Putamen (tissue), 1 donor: ENCODE measurements at regions not wholly inside any gene's neighbourhood (a gene's known extent, or its start where the extent isn't known, plus 50 kb on each side); places are given as distances from the start of the nearest gene placed in this dataset.

Source experiments
- DNase-seq: peaks from one replicate; pipeline ENCODE4 v3.0.0-alpha.2; 2016; ENCODE audit warnings: low spot score

DNA sequence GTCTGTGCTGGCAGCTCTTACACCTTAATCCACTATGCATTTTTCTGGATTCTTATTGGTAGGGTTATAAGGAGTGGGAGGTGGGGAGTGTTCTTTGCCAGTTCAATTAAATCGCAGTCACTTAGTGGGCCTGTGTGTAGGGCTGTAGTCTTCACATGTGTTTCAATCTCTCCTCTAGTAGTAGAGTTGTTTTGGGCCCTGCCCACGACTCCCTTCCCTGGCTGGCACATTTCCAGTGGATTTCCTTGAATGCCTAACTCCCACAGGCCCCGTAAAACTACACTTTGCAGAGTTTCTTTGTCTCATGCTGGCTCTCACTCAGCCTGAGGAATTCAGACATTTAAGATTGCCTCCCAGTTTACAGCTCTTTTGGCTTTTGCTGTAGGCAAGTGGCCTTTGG, 414.0 kb upstream of the OPRM1 start:
- no peak for DNase-seq

DNA sequence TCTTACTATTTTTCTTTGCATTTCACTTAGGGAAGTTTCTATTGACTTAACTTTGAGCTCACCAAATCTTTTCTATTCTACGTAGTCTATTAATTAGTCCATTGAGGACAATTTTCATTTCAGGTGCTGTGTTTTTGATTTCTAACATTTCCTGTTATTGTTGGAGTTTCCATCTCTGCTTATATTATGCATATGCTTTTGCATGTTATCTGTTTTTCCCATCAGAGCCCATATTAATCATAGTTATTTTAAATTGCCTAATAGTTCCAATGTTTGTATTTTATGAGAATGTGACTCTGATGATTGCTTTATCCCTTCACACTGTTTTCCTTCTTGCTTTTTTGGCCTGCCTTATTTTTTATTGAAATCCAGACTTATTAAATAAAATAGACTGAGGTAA, 414.5 kb upstream of the OPRM1 start:
- no peak for DNase-seq

DNA sequence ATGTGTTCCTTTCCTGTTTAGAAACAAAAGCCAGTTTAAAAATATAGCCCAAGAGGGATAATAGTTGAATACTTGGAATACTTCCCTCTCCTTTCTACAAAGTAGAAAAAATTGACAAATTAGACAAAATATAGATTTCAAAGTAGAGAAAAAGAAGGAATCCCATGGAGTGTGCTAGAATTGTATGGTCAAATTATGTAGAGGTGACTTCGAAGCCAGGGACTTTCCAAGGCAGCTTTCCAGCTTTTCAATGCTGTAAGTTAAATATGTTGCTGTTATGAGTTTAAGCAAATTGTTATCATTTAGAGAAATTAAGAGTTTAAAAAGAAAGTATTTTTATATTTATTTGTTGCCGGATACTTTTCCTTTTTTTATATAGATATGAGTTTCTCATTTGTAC, 415.5 kb upstream of the OPRM1 start:
- DNase-seq, result no peak

DNA sequence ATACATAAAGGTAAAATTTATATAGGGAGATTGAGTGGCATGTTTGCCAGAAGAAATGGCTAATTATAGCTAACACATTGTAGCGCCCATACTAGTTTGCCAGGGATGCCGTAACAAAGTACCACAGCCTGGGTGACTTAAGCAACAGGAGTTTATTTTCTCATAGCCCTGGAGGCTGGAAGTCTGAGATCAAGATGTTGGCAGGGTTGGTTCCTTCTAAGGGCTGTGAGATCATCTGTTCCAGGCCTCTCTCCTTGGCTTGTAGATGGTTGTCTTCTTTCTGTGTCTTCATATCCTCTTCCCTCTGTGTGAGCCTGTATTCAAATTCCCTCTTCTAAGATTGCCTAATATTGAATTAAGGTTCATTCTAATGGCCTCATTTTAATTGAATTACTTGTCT, 417.5 kb upstream of the OPRM1 start:
- DNase-seq, result no peak

DNA sequence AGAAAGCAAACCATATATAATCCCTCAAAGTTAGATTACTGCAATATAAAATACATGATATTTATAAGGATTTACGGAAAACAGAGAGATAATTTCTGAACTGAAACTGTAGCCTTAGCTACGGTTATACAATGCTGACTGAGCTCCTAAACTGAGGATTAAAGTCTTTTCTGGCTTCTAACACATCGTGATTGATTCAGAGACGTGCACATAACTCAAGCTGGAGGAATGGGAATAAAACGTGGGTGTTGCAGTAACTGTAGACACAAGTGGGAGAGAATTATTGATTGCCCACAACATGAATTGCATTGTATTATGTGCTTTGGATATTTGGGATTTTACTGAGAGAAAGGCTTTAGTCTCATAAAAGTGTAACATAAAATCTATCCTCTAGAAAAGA, 418.0 kb upstream of the OPRM1 start:
- peak; percentile 8 for DNase-seq

DNA sequence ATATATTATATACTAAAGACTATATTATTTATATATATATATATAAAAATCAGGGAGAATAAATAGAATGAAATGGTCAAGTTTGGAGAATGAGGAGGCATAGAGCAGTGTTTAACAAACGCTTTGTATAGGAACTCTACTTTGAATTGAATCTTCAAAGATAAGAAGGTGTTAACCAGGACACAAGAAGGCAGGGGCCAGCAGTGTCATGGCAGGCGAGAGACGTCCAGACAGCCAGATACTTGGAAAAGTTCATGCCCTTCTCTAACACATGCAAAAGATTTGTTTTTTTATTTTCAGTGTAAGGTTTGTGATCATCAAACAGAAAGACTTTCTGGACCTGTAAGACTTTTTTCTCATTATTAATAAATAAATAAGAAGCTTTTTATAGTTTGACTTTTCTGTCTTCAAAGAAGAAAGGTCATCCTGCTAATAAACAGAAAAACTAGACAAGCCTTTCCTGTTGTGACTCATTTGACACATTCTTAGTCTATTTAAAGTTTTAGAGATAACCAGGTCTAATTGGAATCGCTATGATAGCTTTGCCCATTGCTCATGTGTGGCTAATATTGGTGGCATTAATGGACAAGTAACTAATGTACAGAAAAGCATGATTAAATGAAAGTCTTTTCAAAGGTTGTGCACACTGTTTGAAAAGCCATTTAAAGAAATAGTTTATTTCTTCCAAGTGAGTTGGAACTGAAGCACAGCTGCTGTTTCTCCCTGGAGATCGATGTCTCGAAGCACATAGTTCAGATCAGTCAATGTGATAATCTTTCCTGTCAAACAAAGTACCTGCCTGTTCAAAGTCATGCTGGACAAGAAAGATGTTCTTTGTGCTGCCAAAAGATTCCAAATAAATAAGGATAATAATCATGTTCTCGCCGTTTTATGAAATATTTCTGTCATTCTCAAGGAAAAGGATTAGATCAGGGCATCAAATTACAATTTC, 420.4 kb upstream of the OPRM1 start:
- no peak for DNase-seq

DNA sequence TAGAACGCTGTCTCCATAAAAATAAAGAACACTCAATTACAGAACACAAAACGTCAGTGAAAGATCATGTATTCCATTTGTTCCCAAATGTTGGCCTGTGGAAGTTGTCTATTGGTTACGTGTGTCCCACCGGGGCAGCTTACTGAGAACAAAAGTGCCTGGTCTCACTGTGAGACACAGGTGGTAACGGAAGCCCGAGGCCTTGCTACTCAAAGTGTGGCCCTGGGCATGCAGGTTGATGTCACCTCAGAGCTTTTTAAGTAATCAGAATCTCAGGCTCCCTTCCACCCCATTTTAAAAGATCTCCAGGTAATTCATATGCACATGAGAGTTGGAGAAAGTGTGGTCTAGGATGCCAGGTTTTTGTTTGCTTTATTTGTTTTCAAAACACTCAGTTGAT, 422.5 kb upstream of the OPRM1 start:
- no peak for DNase-seq

DNA sequence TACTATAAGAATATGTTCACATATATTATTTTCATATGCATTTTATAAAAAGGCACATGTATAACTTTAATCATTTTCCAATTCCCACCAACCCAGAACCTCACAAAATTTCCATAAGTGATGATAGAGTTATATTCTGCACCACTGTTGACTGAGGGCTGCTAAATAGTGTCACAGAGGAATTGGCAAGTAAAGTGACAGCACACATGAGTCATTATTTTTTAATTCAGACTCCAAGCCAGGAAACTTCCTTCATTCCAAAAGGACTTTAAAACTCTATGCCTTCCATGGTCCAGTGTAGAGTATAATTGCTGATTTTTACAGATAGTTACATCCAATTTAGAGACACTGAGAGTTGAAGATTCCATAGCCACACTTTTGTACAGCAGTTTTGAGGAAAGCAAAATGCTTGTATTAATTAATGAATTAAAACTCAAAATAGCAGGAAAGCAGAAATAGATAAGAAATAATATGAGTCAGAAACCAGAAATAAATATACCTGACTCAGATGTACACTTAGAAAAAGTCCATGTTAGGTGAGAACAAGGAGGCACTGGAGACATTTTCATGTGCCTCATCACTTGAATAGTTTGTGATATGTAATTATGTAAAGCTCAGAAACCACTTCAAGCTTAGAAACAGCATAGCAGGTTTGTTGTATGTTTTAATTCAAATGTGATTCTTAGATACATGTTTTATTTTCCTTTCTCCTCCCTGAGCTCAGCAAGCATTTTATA, 425.2 kb upstream of the OPRM1 start:
- no peak for DNase-seq

DNA sequence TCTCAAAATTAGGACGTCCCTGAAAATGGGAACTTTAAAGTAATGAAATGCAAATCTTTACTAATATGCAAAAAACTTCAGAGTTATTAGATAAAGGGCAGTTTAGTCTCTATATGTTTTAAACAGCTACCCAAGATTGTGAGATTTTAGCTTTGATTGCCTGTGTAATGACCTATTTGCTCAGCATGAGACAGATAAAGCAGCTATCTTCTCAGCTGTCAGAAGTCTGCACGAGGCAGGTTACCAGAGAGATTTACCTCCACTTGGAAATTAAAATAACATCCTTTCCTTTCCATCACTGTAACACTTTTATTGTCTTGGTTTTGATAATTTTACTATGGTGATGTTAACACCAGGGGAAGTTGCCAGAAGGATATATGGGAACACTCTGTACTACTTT, 436.6 kb upstream of the OPRM1 start:
- DNase-seq, result no peak

DNA sequence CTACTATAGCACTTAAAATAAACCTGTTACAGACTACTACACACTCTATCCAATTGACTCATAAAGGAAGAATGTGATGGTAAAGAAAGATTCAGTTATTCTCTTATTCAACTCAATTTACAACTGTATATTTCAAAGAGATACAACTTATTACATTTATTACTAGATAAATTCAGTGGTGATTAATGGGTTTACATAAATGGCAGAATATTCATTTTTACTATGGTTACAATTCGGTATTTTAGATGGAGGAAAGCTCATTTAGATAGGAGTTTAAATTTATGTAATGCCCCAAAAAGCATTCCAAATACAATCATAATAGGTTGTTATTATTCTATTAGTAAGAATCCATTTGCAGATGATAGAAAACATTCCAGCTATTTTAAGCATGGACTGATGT, 439.1 kb upstream of the OPRM1 start:
- DNase-seq, result no peak

DNA sequence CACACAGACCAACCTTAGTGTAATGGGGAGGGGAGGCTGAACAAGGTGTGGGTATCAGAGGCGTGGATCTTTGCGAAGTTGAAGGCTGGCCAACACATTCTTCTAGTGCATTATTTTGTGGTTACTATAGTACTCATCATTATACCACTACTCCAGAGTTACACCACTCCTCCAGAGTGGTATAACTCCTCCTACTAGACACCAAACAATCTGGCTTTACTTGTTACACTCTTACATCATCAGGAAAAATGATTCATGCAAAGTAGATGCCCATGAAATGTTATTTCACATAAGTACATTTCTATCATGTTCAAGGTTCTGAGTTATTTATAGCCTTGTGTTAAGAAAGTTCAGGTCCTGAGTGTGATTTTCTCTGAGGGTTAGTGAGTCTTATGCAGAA, 443.1 kb upstream of the OPRM1 start:
- DNase-seq, result no peak

DNA sequence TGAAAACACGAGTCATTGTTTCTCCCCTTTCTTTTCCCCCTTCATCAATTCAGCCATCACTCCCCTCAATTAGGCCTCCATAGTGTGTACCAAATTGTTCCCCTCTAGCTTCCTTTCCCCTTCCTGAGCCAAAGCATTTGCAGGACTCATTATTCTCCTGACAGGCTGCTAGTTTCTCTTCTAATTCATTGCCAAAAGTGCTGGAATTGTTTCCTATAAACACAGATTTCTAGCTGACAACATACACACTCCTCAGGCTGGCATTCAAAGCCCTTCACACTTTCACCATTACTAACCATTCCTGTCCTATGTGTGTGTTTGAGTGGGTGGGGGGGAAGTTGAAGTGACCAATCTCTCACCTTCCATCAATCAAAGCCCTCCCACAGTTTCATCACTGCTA, 444.2 kb upstream of the OPRM1 start:
- DNase-seq, result no peak

DNA sequence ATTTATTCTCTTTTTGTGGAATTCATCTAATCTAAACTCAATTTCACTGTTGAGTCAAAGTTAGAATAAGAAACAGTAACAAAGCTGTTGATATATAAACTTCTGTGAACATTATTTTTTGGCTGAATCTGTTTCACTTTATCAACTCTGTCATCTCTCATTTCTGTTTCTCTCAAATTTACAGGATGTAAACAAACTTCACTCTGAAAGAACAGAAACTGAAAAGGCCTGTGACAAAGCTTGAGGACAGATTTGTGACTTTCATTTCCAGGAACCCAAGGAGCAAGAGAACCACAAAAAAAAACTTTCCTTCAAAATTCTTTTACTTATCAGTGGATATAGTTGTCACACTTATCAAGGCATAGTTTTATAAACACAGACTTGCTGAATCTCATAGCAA, 447.9 kb upstream of the OPRM1 start:
- DNase-seq, result no peak

DNA sequence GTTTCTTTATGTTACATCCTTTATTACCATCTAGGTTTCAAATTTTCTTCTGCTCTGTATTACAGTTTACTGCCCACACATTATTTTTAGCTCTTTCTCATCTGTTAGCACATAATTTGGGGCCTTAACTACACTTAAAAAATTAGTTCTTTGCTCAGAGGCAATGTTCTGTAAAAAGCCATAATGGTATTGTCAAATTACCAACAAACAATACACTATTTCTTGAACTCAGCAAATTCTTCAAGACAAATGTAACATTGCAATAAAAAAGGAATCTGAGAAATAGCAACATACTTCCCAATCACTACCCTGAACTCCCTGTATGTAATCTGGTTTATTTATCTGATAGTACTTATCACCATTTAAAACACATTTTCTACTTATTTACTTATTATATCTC, 448.6 kb upstream of the OPRM1 start:
- DNase-seq, result no peak

DNA sequence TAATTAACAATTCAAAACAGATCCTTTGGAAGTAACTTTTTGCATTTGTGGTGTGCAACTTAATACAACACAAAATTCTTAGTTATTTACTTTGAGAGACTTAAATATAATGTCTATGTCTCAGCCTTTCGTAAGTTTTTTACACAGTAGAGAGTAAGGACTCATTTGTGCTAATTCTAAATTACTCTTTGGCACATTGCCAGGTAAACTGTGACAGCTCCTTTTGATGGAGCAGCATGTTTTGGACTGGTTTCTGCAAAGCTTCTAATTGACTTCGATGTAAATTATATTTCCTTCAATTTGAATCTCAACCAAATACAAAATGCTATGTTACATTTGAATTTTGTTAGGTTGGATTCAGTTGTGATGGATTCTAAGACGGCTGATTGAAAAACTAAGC, 450.7 kb upstream of the OPRM1 start:
- no peak for DNase-seq

DNA sequence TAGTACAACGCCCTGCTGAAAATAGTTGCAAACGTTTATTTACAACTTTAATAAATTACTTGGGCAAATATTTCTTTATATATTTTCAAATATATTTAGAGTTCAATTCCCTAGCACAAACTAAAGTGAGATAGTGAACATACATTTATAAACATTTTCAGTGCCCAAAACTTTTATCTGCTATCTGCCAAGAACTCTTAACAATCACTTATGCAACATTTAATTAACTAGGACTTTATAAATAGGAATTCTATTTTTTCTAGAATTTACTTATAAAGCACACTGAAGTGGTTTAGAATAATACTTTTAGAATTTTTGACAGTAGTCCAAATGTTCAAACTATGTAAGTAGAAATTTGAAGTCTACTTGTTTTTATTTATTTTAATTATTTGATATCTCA, 452.6 kb upstream of the RGS17 start:
- no peak for DNase-seq

DNA sequence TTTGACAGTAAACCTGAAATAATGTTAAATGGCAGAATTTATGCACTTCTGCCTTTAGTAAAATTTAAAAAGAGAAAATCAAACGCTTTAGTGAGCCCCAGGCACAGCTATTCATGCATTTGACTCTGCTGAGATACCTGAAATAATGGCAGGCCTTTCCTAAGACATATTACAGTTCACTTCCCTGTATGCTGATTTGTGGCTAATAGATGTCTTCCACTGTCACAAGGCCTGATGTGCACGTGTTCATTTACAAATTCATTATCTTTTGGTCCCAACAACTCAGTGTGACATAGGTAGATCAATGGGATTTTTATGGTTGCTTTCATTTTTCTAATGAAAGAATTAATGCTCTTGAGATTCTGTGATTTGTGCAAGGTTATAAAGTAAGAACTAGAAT, 449.7 kb upstream of the RGS17 start:
- no peak for DNase-seq

DNA sequence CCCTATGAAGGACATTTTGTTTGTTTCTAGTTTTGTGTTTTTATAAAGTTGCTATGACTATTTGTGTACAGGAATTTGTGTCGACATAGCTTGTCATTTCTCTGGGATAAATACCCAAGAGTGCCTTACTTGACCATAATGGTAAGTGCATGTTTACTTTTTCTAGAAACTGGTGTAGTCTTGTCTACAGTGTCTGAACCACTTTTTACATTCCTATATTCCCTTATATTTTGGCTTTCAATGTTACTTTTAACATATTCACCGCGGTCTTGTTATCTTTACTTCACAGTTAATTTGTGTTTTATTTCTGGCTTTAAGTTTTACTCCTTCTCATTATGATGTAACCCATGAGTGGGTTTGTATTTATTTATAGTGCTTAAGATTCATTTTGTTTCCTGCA, 444.4 kb upstream of the RGS17 start:
- no peak for DNase-seq

DNA sequence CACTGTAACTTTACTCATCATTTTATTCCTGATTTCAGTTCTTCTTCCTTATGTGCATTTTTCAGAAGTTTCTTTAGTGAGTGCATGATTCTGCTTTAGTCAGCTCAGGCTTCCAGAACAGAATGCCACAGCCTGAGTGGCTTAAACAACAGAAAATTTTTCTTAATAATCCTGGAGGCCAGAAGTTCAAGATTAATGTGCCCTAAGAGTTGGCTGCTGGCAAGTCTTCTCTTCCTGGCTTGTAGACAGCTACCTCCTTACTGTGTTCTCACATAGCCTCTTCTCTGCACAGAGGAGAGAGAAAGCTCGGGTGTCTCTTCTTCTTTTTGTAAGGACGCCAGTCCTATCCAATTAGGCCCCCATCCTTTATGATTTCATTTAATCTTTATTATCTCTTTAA, 443.1 kb upstream of the RGS17 start:
- no peak for DNase-seq

DNA sequence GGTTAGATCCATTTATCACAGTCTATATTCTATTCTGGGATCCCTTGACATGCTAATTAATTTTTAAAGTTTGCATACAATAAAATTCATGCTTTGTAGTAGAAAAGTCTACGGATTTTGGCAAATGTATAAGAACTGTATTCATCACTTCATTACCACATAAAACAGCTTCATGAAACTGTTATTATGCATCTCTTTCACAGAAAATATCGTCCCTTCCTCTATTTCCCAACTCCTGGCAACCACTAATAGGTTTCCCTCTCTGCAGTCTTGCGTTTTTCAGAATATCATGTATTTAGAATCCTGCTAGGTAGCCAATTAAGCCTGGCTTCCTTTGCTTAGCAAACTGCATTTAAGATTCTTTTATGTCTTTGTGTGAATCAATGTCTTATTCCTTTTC, 441.3 kb upstream of the RGS17 start:
- DNase-seq, result no peak

DNA sequence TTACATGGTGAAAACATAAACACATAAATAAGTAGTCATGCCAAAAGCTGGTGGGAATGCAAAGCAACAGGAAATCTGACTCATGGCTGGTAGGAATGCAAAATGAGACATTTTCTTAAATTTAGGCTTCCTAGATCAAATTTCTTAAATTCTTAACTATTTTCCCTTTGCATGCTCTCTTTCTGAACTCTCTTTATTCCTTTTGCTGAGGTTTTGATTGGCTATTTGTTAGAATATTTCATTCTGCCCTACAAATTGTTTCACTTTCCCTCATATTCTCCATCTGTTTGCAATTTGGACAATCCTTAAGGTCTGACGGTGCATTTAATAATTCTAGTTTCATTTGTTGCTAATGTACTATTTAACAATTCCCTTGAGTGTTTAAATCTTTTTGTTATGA, 437.5 kb upstream of the RGS17 start:
- no peak for DNase-seq

DNA sequence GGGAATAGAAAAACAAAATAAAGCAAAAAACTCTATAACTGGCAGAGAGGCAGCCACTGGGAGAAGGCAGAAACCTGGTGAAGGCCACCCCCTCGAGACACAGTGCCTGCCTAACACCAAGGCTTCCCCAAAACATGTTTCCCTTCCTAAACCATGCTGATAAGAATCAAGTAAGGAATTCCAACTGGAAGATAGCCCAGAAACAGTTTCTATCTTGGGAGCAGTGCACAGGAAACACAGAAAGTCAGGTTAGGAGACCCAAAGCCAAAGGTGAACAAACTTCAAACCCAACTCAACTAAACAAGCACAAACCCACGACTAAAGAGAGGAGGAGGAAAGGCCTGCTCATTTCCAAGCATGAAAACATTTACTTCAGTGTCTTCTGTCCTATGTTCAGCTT, 433.7 kb upstream of the RGS17 start:
- no peak for DNase-seq

DNA sequence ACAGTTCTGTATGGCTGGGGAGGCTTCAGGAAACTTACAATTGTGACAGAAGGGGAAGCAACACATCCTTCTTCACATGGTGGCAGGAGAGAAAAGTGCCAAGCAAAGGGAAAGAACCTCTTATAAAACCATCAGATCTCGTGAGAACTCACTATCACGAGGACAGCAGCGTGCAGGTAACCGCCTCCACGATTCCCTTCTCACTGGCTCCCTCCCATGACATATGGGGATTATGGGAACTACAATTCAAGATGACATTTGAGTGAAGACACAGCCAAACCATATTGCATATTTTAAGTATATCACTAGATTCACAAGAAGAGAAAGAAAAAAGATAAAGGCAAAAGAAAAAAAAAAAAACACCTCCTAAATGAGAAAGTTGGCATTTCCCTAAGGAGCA, 431.9 kb upstream of the RGS17 start:
- no peak for DNase-seq

DNA sequence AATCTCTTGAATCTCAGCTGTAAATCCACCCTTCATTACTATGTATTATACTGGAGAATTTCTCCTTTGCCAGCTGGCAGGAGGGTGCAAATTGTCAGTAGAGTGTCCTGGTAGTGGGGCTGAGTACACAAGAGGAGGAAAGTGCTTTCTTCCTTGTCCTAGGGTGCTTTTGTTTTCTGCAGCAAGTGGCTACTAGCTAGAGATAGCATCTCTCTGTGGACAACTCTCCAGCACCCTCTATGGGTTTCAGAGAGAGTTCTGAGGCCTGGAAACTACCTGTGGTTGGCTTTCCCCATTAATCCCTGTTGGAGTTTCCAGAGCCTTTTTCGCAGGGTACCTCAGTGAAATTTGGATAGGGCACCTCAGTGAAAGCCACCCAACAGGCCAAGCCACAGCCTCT, 422.5 kb upstream of the RGS17 start:
- DNase-seq, result no peak
